H1 (cell line): ENCODE measurements at regions not wholly inside any gene's neighbourhood (a gene's known extent, or its start where the extent isn't known, plus 50 kb on each side); places are given as distances from the start of the nearest gene placed in this dataset.

Experiments
- EP300 ChIP-seq, 2 experiments: IDR thresholded peaks; 1 replicate in 1 of 2; 2 replicates in 1 of 2; pipeline ENCODE4 v1.6.1; 2011 to 2012; ENCODE audit warnings: low read depth in 2 of 2, low read length in 2 of 2, mild to moderate bottlenecking in 2 of 2, borderline replicate concordance in 1 of 2, inconsistent platforms in 1 of 2, moderate library complexity in 1 of 2
- NANOG ChIP-seq: IDR thresholded peaks from 2 replicates; pipeline ENCODE4 v1.6.1; 2011; ENCODE audit warnings: low read length, low read depth, mild to moderate bottlenecking, inconsistent platforms; ENCODE audit not compliant: insufficient read depth, poor library complexity, severe bottlenecking
- POU5F1 ChIP-seq: IDR thresholded peaks from 2 replicates; pipeline ENCODE4 v1.6.1; 2011; ENCODE audit warnings: low read depth, mild to moderate bottlenecking, low read length, moderate library complexity
- TEAD4 ChIP-seq: IDR thresholded peaks from 2 replicates; pipeline ENCODE4 v1.6.1; 2012; ENCODE audit warnings: low read depth, low read length, inconsistent platforms, mixed read lengths
- TF ChIP-seq, protein P1 (sequence below): IDR thresholded peaks from 2 replicates; pipeline ENCODE4 v1.6.1; 2011; ENCODE audit warnings: low read length, improper control_type of control experiment

DNA sequence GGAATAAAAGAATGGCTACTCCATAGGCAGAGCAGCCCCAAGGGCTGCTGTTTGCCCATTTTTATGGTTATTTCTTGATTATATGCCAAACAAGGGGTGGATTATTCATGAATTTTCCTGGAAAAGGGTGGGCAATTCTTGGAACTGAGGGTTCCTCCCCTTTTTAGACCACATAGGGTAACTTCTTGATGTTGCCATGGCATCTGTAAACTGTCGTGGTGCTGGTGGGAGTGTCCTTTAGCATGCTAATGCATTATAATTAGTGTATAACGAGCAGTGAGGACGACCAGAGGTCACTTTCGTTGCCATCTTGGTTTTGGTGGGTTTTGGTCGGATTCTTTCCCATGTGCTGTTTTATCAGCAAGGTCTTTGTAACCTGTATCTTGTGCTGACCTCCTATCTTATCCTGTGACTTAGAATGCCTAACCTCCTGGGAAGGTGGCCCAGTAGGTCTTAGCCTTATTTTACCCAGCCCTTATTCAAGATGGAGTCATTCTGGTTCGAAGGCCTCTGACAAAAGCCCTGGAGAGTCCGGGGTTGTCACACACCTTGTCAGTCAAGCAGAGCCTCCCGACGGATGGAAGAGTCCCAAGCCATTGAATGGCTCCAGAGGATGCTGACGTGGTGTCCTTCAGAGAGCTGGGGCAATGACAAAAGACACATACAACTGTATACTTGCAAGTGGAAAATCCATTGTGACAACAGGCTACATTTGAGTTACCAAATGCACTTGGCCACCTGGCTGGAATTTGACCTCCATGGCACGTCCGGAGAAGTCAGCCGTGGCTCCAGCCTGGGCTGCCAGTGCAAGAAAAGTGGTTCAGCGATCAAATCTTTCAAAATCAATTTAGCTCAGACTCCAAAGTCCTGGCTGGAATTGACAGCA lies 67.1 kb upstream of the CLINT1 start (continued):
- TF ChIP-seq, protein P1, sequence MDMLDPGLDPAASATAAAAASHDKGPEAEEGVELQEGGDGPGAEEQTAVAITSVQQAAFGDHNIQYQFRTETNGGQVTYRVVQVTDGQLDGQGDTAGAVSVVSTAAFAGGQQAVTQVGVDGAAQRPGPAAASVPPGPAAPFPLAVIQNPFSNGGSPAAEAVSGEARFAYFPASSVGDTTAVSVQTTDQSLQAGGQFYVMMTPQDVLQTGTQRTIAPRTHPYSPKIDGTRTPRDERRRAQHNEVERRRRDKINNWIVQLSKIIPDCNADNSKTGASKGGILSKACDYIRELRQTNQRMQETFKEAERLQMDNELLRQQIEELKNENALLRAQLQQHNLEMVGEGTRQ, result no peak
- TF ChIP-seq TEAD4 (no peak), POU5F1 (no peak), EP300 (IDR thresholded peaks at IDR 0.05; ENCODE audit: borderline replicate concordance in 1 of 2, low read depth in 2 of 2, low read length in 2 of 2) (no peak), NANOG (no peak)
